ENCODE measurements at regions not wholly inside any gene's neighbourhood (a gene's known extent, or its start where the extent isn't known, plus 50 kb on each side); places are given as distances from the start of the nearest gene placed in this dataset.

DNA sequence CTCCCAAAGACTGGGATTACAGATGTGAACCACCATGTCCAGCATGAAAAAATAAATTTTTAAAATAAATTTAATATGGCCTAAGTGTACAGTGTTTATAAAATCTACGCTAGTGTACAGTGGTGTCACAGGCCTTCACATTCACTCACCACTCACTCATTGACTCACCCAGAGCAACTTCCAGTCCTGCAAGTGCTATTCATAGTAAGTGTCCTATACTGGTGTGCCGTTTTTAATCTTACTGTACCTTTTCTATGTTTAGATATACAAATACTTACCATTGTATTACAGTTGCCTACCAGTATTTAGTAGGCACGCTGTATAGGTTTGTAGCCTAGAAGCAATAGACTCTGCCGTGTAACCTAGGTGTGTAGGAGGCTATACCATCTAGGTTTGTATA is 76.1 kb upstream of the FOXN2 start:
- Histone ChIP-seq H3K27me3 (ENCODE audit: control insufficient read depth, insufficient read depth, low read length) (no peaks in the 10 kb centered on the region), H3K36me3 (ENCODE audit: control insufficient read depth, insufficient read depth, low read length) (no peaks in the 10 kb centered on the region), H3K4me1 (ENCODE audit: control insufficient read depth, insufficient read depth, low read length, poor library complexity, severe bottlenecking) (peaks cover 60% of the 10 kb centered on the region), H3K9me3 (ENCODE audit: control insufficient read depth in 2 of 2, low read length in 2 of 2) (no peaks in the 10 kb centered on the region), H3K4me3 (ENCODE audit: low read depth, low read length) (no peak overlapping the region), H3K27ac (ENCODE audit: insufficient read depth, low read length, poor library complexity, severe bottlenecking) (no peak overlapping the region)
- DNase-seq (no peak), ATAC-seq (ENCODE audit: low read depth in 2 of 2) (no peak)
- Mint-ChIP-seq H3K27ac (no peak overlapping the region), H3K9me3 (peaks cover 0 to 3% (median 0%) of the 10 kb centered on the region in 7 donors), H3K4me1 (peaks cover 29 to 52% (median 40%) of the 10 kb centered on the region in 4 donors), H3K36me3 (peaks cover 7% of the 10 kb centered on the region), H3K4me3 (peak overlapping the region in 1 of 4 donors; percentile 4), H3K27me3 (no peaks in the 10 kb centered on the region)

DNA sequence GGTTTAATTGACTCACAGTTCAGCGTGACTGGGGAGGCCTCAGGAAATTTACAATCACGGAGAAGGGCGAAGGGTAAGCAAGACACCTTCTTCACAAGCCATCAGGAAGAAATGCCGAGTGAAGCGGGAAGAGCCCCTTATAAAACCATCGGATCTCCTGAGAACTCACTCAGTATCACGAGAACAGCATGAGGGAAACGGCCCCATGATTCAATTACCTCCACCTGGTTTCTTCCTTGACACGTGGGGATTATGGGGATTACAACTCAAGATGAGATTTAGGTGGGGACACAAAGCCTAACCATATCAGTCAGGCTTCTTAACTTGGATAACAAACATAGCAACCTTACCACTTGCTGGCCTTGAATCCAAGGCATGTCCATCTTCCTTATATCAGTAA is 73.6 kb upstream of the FOXN2 start:
- ATAC-seq (ENCODE audit: low read depth in 2 of 2) (no peak), DNase-seq (no peak)
- H3K27ac Mint-ChIP-seq = peak overlapping the region; percentile 10 to 75 (median 72)
- H3K4me3 Mint-ChIP-seq = peak overlapping the region; percentile 6 to 80 (median 36)
- no peaks in the 10 kb centered on the region for H3K27me3 Mint-ChIP-seq
- peak overlapping the region; percentile 34 for H3K27ac ChIP-seq (ENCODE audit: insufficient read depth, low read length, poor library complexity, severe bottlenecking)
- peaks cover 43% of the 10 kb centered on the region for H3K4me1 ChIP-seq (ENCODE audit: control insufficient read depth, insufficient read depth, low read length, poor library complexity, severe bottlenecking)
- no peaks in the 10 kb centered on the region for H3K9me3 ChIP-seq (ENCODE audit: control insufficient read depth in 2 of 2, low read length in 2 of 2)
- H3K27me3 ChIP-seq (ENCODE audit: control insufficient read depth, insufficient read depth, low read length) = no peaks in the 10 kb centered on the region
- H3K36me3 ChIP-seq (ENCODE audit: control insufficient read depth, insufficient read depth, low read length) = no peaks in the 10 kb centered on the region
- H3K9me3 Mint-ChIP-seq = peaks cover 0 to 3% (median 0%) of the 10 kb centered on the region in 7 donors
- peaks cover 29 to 39% (median 32%) of the 10 kb centered on the region in 4 donors for H3K4me1 Mint-ChIP-seq
- H3K36me3 Mint-ChIP-seq = peaks cover 7% of the 10 kb centered on the region
- peak overlapping the region; percentile 22 for H3K4me3 ChIP-seq (ENCODE audit: low read depth, low read length)

- Histone ChIP-seq H3K9me3 (ENCODE audit: control insufficient read depth in 2 of 2, low read length in 2 of 2) (no peaks in the 10 kb centered on the region), H3K27ac (ENCODE audit: insufficient read depth, low read length, poor library complexity, severe bottlenecking) (no peak overlapping the region), H3K27me3 (ENCODE audit: control insufficient read depth, insufficient read depth, low read length) (no peaks in the 10 kb centered on the region), H3K36me3 (ENCODE audit: control insufficient read depth, insufficient read depth, low read length) (no peaks in the 10 kb centered on the region), H3K4me1 (ENCODE audit: control insufficient read depth, insufficient read depth, low read length, poor library complexity, severe bottlenecking) (peaks cover under 1% of the 10 kb centered on the region), H3K4me3 (ENCODE audit: low read depth, low read length) (no peak overlapping the region)
- Mint-ChIP-seq H3K4me3 (no peak overlapping the region), H3K9me3 (peaks cover 0 to 2% (median 0%) of the 10 kb centered on the region in 7 donors), H3K36me3 (no peaks in the 10 kb centered on the region), H3K27me3 (no peaks in the 10 kb centered on the region), H3K27ac (no peak overlapping the region), H3K4me1 (peaks cover 0 to 7% (median 5%) of the 10 kb centered on the region in 4 donors)
- DNase-seq (no peak), ATAC-seq (ENCODE audit: low read depth in 2 of 2) (no peak)
These were observed 67.3 kb upstream of the FOXN2 start for GRCh38 chr2:48247206-48247605.

DNA sequence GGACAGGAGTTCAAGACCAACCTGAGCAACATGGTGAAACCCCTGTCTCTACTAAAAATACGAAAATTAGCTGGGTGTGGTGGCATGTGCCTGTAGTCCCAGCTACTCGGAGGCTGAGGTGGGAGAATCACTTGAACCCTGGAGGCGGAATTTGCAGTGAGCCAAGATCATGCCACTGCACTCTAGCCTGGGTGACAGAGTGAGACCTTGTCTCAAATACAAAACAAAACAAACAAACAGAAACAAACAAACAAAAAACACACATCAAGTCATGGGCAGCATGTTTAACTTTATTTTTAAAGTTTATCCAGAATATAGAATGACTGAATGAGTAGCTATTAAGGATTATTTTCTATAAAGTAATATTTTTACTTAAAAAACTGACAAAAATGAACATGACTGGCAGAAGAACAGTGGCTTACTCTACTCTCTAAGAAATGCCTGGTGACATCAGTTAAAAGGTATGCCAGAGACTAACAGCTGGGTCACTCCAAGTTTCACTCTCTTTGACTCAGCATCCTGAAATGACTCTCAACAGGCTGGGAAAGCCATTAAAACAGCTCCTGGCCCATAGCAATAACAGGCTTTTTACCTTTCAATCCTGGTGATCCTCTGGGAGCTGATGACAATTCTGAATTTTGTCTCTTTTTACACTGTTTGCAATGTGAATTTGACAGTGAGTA is 66.1 kb upstream of the FOXN2 start:
- DNase-seq (peak in 1 of 3 donors; percentile 20), ATAC-seq (ENCODE audit: low read depth in 2 of 2) (no peak)
- Histone ChIP-seq H3K27me3 (ENCODE audit: control insufficient read depth, insufficient read depth, low read length) (no peaks in the 10 kb centered on the region), H3K4me3 (ENCODE audit: low read depth, low read length) (no peak overlapping the region), H3K9me3 (ENCODE audit: control insufficient read depth in 2 of 2, low read length in 2 of 2) (no peaks in the 10 kb centered on the region), H3K36me3 (ENCODE audit: control insufficient read depth, insufficient read depth, low read length) (no peaks in the 10 kb centered on the region), H3K4me1 (ENCODE audit: control insufficient read depth, insufficient read depth, low read length, poor library complexity, severe bottlenecking) (no peaks in the 10 kb centered on the region), H3K27ac (ENCODE audit: insufficient read depth, low read length, poor library complexity, severe bottlenecking) (no peak overlapping the region)
- no peaks in the 10 kb centered on the region for H3K36me3 Mint-ChIP-seq
- H3K27ac Mint-ChIP-seq = no peak overlapping the region
- no peak overlapping the region for H3K4me3 Mint-ChIP-seq
- H3K4me1 Mint-ChIP-seq = peaks cover 0 to 7% (median 5%) of the 10 kb centered on the region in 4 donors
- peaks cover 0 to 2% (median 0%) of the 10 kb centered on the region in 7 donors for H3K9me3 Mint-ChIP-seq
- H3K27me3 Mint-ChIP-seq = no peaks in the 10 kb centered on the region

GRCh38 chr2:48249025-48249424 is 65.5 kb upstream of the FOXN2 start:
- no peaks in the 10 kb centered on the region for H3K9me3 ChIP-seq (ENCODE audit: control insufficient read depth in 2 of 2, low read length in 2 of 2)
- H3K4me3 ChIP-seq (ENCODE audit: low read depth, low read length) = no peak overlapping the region
- H3K27me3 Mint-ChIP-seq = no peaks in the 10 kb centered on the region
- no peaks in the 10 kb centered on the region for H3K36me3 Mint-ChIP-seq
- H3K9me3 Mint-ChIP-seq = peaks cover 0 to 2% (median 0%) of the 10 kb centered on the region in 7 donors
- no peak overlapping the region for H3K27ac ChIP-seq (ENCODE audit: insufficient read depth, low read length, poor library complexity, severe bottlenecking)
- no peak overlapping the region for H3K4me3 Mint-ChIP-seq
- no peaks in the 10 kb centered on the region for H3K36me3 ChIP-seq (ENCODE audit: control insufficient read depth, insufficient read depth, low read length)
- no peak overlapping the region for H3K27ac Mint-ChIP-seq
- no peak for ATAC-seq (ENCODE audit: low read depth in 2 of 2)
- no peak for DNase-seq
- no peaks in the 10 kb centered on the region for H3K27me3 ChIP-seq (ENCODE audit: control insufficient read depth, insufficient read depth, low read length)
- peaks cover 0 to 7% (median 5%) of the 10 kb centered on the region in 4 donors for H3K4me1 Mint-ChIP-seq
- H3K4me1 ChIP-seq (ENCODE audit: control insufficient read depth, insufficient read depth, low read length, poor library complexity, severe bottlenecking) = no peaks in the 10 kb centered on the region

- ATAC-seq (ENCODE audit: low read depth in 2 of 2) = no peak
These were observed 64.6 kb upstream of the FOXN2 start for GRCh38 chr2:48249631-48250473.

GRCh38 chr2:48250474-48250844 is 64.0 kb upstream of the FOXN2 start:
- H3K4me1 Mint-ChIP-seq = peaks cover 0 to 7% (median 5%) of the 10 kb centered on the region in 4 donors
- DNase-seq (no peak), ATAC-seq (ENCODE audit: low read depth in 2 of 2) (no peak)
- peak overlapping the region in 1 of 4 donors; percentile 34 for H3K4me3 Mint-ChIP-seq
- no peaks in the 10 kb centered on the region for H3K4me1 ChIP-seq (ENCODE audit: control insufficient read depth, insufficient read depth, low read length, poor library complexity, severe bottlenecking)
- no peak overlapping the region for H3K27ac ChIP-seq (ENCODE audit: insufficient read depth, low read length, poor library complexity, severe bottlenecking)
- no peaks in the 10 kb centered on the region for H3K36me3 ChIP-seq (ENCODE audit: control insufficient read depth, insufficient read depth, low read length)
- no peaks in the 10 kb centered on the region for H3K27me3 Mint-ChIP-seq
- H3K27ac Mint-ChIP-seq = no peak overlapping the region
- H3K27me3 ChIP-seq (ENCODE audit: control insufficient read depth, insufficient read depth, low read length) = no peaks in the 10 kb centered on the region
- peaks cover 0 to 2% (median 0%) of the 10 kb centered on the region in 7 donors for H3K9me3 Mint-ChIP-seq
- H3K4me3 ChIP-seq (ENCODE audit: low read depth, low read length) = no peak overlapping the region
- H3K36me3 Mint-ChIP-seq = no peaks in the 10 kb centered on the region
- no peaks in the 10 kb centered on the region for H3K9me3 ChIP-seq (ENCODE audit: control insufficient read depth in 2 of 2, low read length in 2 of 2)

More at GRCh38 chr2:48249631-48250473, 64.6 kb upstream of the FOXN2 start:
- Mint-ChIP-seq H3K4me1 (peaks cover 0 to 7% (median 5%) of the 10 kb centered on the region in 4 donors), H3K27me3 (no peaks in the 10 kb centered on the region), H3K4me3 (no peak overlapping the region), H3K27ac (no peak overlapping the region), H3K36me3 (no peaks in the 10 kb centered on the region), H3K9me3 (peaks cover 0 to 2% (median 0%) of the 10 kb centered on the region in 7 donors)
- no peaks in the 10 kb centered on the region for H3K27me3 ChIP-seq (ENCODE audit: control insufficient read depth, insufficient read depth, low read length)
- no peak overlapping the region for H3K4me3 ChIP-seq (ENCODE audit: low read depth, low read length)
- DNase-seq = no peak
- no peaks in the 10 kb centered on the region for H3K36me3 ChIP-seq (ENCODE audit: control insufficient read depth, insufficient read depth, low read length)
- H3K4me1 ChIP-seq (ENCODE audit: control insufficient read depth, insufficient read depth, low read length, poor library complexity, severe bottlenecking) = no peaks in the 10 kb centered on the region
- no peaks in the 10 kb centered on the region for H3K9me3 ChIP-seq (ENCODE audit: control insufficient read depth in 2 of 2, low read length in 2 of 2)
- H3K27ac ChIP-seq (ENCODE audit: insufficient read depth, low read length, poor library complexity, severe bottlenecking) = no peak overlapping the region
